ENCODE measurements at regions not wholly inside any gene's neighbourhood (a gene's known extent, or its start where the extent isn't known, plus 50 kb on each side); places are given as distances from the start of the nearest gene placed in this dataset.

GRCh38 chr15:29554531-29554930, 267.7 kb downstream of the TJP1 start:
- no peak for TF ChIP-seq ZNF24 (tag by site-specific recombination; IDR thresholded peaks at IDR 0.05)
- no peak for TF ChIP-seq ZNF654 (tag by site-specific recombination; IDR thresholded peaks at IDR 0.05; ENCODE audit: low read depth)
- no peak for TF ChIP-seq CTCF (tag by site-specific recombination; IDR thresholded peaks at IDR 0.05)
- no peak for TF ChIP-seq ZNF530 (tag by site-specific recombination; IDR thresholded peaks at IDR 0.05; ENCODE audit: low read depth)
- no peak for TF ChIP-seq PBX3 (CRISPR knock-in tag; IDR thresholded peaks at IDR 0.05)
- no peak for TF ChIP-seq ZNF549 (tag by site-specific recombination; IDR thresholded peaks at IDR 0.05)
- TF ChIP-seq REST (tag by site-specific recombination; IDR thresholded peaks at IDR 0.05), result no peak
- no peak for TF ChIP-seq MEIS1 (CRISPR knock-in tag; IDR thresholded peaks at IDR 0.05; ENCODE audit: borderline replicate concordance)
- TF ChIP-seq ZNF473 (tag by site-specific recombination; IDR thresholded peaks at IDR 0.05), result no peak
